ENCODE measurements at regions not wholly inside any gene's neighbourhood (a gene's known extent, or its start where the extent isn't known, plus 50 kb on each side); places are given as distances from the start of the nearest gene placed in this dataset.
A peak's percentile ranks its signal among the peaks of the same experiment; 100 is the strongest.

DNA sequence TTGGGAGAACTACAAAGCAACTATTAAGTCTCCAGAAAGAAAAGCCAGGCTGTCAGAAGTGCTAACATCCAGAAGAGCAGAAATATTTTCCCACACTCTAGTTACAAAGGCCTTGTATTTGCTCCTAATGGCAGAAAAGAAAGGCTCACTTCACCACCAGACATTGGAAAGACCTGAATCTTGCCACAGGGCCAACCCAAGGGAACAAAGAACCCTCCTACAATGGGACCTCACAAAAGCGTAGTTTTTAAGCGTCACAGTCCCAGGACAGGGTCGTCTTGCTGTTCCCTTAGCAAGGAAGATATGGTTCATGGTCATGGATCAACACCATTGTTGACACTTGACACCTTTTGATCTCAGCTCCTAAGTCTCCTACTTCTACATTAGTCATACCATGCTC is 119.1 kb downstream of the RPS29 start:
- no peak for DNase-seq (ENCODE audit: low read depth in 3 of 3, low spot score in 1 of 3)

DNA sequence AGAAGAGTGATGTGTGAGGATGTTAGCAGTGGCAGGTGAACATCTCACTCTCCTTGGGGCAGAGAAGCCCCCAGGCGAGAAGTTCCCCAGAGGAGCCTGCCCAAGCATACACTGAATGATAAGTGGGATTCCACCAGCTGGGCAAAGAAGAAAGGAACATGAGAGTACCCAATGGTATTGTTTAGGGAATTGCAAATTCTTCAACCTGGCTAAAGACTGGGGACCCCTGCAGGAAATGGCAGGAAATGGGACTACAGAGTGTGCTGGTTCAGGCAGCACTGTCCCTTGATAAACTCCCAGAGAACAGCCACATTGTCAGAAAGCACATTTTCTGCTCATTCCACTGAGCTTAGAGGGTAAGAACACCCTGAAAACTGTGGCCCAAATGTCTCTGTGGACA is 121.3 kb downstream of the RPS29 start:
- no peak for DNase-seq (ENCODE audit: low read depth in 3 of 3, low spot score in 1 of 3)

DNA sequence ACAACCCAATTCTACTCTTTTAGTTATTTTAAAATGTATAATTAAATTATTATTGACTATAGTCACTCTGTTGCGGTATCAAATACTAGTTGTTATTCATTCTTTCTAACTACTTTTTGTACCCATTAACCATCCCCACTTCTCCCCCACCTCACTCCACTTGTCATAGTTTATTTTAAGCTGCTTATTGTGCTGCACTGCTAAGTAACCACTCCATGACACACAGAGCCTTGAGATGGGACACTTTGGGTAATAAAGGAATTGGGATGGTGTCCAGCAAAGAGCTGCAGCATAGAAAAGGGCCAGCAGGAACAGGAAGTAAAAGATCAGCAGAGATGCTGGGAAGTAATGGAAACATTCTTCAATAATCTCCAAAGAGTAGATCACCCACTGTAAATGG is 123.0 kb downstream of the RPS29 start:
- DNase-seq (ENCODE audit: low read depth in 3 of 3, low spot score in 1 of 3) = no peak

DNA sequence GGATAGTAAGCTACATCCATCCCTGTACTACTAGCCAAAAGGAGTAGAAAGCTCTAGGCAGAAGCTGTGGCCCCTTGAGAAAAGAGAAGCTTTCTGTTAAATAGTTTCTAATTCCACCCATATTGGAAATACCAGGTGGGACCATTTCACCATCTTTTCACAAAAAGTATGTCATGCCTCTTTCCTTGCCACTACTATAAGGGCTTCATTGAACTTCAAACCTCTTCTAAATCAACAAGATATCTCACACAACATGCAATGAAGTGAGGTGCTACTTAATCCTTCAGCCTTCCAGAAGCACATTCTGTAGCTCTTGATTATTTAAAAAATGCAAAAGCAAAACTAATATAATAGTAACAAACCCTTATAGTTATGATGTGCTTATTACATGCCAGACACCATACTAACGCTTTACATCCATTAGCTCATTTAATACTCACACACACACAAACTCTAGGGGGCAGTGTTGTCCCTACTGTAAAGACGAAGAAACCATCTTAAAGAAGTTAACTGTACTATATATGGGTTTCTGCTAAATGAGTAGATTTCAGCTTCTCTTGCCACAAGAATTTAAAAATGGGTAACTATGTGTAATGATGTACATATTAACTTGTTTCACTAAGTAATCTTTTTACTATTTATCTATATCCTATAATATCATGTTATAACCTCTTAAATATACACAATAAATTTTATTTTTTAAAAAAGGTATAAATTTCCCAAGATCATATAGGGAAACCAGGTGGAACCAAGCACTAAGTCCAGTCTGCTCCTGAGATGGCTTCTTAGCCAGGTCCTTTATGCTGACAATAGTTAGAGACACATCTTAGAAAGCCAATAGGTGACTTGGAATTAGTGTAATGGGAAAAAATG is 124.4 kb downstream of the RPS29 start:
- peak; percentile 5 to 38 (median 8) for DNase-seq (ENCODE audit: low read depth in 3 of 3, low spot score in 1 of 3)

DNA sequence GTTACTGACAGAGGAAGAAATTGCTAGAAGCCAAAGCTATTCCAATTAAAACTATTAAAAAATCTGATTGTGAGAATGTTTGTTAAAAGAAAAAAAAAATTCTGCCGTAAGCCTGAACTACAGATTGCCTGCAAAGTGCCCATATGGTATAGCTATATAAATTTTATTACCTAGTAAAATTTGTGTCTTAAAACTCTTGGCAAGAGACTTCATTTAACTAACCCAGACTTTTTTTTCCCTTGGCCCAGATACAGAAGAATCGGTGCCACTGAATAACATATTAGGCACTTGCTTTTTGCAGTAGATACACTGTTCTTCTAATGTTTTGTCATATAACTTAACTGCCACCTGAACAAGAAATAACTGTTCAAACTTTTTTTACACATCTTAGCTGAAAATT is 125.5 kb downstream of the RPS29 start:
- DNase-seq (ENCODE audit: low read depth in 3 of 3, low spot score in 1 of 3) = no peak

DNA sequence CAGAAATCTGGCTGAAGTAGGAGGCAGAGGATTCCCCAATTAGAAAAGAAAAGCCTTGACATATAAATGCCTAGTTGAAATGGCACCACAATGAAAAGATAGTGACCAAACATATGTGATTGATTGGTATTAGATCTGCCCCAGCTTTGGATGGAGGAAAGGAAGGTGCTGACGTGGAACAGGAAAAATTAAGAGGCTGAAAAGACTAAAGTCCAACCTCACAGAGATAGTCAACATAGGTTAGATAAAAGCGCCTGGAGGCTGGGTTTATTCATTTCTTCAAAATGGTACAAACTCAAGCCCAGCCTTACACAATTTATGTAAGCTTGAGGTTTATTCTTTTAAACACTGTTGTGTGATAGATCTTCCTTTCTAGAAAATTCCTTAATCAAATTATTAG is 129.6 kb downstream of the RPS29 start:
- DNase-seq (ENCODE audit: low read depth in 3 of 3, low spot score in 1 of 3) = no peak

DNA sequence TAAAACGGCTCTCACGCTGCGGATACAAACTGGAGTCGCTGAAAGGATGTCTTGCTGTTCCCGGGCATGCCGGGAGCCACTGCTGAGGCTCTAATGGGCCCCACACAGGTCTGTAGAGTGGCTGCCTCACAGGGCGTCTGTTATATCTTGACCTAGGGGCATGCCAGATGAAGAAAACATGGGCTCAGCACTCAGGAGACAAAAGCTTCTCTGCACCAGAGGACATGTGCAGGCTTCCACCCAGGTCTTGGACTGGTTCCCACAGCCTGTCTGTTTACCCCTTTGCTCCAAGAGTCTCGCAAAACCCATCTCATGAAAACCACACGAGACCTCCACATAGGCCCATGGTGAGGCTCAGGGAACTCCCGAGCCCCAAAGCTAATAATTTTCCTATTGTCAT is 134.2 kb downstream of the RPS29 start:
- DNase-seq (ENCODE audit: low read depth in 3 of 3, low spot score in 1 of 3) = no peak

DNA sequence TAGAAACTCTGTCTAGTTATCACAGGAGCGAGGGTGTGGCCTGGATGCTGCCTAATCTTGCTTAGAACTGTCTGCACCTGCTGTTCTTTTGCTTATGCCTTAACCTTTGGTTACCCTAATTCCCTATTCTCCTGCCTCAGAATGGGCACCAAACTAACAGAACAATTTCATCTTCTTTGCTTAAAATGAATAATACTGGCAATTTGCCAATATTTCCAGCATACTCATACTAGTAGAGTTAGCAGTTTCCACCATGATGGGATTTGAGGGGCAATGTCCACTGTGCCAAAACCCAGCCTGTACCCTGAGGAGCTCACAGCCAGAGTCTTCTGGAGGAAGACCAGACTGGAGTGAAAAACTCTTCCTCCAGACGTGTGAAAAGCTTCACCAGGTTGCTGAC is 136.4 kb downstream of the RPS29 start:
- DNase-seq (ENCODE audit: low read depth in 3 of 3, low spot score in 1 of 3) = no peak

DNA sequence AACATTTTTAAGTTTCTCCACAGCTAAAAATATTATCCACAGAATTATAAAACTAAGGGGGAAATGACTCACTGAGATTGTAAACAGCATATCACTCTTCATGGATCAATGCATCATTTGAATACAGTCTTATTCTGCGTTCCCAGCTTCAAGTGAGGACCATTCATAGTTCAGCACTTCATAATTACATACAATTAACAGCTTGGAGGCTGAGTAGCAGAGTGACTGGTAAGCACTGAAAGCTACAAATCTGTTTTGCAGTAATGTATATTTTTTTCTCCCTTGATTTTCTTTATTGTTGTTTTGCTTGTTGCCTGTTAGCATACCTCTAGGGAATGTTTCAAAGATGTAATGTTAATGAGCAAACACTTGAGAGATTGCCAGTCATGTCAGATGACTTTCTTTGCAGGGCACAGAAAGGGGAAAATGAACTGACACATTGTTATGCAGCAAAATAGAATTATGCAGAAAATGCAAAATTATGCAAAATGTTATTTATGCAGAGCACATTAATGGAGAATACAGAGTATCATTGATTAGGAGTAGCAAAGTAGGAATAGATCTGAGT is 138.6 kb downstream of the RPS29 start:
- no peak for DNase-seq (ENCODE audit: low read depth in 3 of 3, low spot score in 1 of 3)

DNA sequence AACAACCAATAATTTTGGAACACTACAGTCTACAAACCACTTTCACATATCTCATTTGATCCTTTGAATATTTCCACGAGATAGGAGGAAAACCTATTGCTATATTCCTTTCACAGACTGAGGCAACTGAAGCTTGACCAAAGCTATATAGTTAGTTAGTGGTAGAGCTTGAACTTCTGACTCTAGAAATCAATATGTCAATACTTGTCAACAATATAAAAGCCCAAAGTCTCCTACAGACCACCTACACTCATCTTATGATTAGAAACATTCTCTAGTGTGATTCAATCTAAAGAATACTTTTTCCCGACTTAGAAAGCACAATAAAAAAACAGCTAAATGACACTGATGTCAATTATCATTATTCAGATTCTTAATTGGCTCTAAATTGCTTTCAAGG is 139.4 kb downstream of the RPS29 start:
- DNase-seq (ENCODE audit: low read depth in 3 of 3, low spot score in 1 of 3) = no peak

DNA sequence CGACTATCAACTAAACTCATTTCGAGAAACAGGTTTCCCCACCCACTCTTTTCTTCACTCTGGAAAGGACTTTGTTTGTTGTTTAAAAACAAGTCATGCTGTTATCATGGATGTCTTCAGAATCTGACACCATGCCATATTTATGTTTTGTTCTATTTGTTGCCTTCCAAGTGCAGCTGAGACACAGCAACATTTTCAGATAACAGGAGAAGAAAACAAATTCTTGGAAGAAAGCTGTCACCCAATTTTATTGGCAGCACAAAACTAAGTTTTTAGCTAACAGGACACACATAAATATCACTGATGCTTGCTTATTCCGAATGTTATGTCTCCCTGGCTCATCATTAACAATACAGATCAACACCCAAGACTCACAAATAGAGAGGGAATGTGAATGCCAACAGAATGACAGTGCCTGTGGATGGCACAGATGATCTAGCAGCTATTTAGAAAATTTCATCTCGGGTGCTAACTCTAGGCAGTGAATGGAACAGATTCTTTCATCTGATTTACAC is 147.9 kb downstream of the RPS29 start:
- no peak for DNase-seq (ENCODE audit: low read depth in 3 of 3, low spot score in 1 of 3)

DNA sequence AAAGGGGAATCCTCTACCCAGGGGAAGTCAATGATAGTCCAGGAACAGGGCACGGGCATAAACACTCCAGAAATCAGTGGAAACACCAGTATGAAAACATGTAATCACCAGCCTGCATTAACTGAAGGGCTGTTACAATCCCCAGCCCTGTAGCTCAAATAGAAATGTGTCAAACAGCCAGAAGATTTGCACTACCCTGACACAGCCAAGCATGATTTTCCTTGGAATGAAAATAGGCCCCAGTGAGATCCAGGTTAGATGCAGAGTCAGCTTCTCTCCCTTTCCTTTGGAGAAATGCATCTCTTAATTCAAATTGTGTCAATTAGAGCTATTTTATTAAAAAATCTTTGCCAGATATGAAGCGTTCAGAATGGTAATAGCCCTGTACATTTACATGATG is 158.1 kb downstream of the RPS29 start:
- no peak for DNase-seq (ENCODE audit: low read depth in 3 of 3, low spot score in 1 of 3)

DNA sequence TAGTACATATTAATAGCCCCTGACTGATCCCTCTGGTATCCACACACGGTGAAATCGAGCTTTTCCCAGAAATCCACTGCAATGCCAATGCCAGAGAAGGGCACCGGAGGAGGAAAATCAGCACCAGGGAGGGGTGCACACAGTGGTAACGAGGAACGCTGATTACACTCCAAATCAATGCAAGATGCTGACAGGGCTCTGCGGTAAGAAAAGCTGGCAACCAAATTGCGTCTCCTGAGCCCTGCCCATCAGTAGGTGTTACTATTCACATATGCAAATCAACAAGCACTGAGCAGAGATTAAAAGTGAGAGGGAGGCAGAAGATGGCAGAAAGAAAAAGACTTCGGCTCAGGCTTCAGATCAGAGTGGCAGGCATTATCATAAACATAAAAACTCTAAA is 159.1 kb downstream of the RPS29 start:
- DNase-seq (ENCODE audit: low read depth in 3 of 3, low spot score in 1 of 3) = no peak

DNA sequence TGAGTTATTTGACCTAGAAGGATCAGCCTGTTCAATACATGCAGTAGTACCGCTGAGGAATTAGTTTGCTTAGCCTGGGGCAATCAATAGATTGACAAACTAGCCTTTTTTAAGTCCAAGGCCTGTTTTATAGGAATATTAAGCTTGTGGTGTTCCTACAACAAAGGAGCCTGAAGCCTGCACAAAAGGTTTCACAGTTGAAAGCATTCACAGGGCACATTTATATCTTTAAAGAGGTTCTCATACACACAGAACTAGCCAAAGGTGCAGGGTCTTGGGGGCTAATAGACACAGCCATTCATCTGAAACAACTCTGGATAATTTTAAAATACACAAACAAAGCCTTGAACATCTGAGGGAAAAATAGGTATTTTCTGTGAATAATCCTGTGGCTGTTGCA is 160.3 kb downstream of the RPS29 start:
- DNase-seq (ENCODE audit: low read depth in 3 of 3, low spot score in 1 of 3) = no peak

DNA sequence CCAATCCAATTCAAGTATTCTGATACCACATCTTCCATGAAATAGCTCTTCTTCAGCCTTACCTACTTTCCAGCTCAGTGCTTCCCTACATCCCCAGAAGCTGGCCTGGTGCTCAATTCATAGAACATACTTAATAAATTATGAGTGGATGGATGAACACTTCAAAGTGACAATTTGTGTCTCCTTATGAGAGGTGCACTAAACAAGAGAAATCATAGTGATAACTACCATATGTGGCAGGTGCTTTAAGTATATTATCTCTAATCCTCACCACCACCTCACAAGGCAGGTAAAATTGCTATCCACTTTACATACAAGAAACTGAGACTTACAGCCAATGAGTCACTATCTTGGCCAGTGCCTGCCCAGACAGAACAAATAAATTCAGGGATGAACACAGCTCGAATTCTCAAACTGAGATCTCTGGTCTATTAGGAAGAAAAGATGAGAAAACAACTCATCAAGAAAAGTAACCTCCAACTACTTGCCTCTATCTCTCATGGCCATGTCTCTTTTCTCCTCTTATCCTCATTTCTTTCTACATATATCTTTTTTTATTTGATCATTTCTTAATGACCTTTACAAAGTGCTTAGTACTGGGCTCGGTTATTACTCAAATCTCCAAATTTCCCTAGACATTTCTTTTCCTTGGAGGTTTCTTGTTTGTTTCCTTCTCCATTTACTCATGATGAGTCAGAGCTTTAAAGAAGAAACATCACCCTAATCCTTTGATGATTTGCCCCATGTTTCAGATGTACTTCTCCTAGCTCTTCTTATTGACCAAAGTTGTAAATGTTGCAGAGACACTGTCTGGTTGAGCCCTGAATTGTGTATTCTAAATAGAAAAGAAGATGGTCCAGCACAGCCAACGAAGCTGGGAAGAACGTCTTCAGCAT is 161.5 kb downstream of the RPS29 start:
- DNase-seq (ENCODE audit: low read depth in 3 of 3, low spot score in 1 of 3) = no peak

DNA sequence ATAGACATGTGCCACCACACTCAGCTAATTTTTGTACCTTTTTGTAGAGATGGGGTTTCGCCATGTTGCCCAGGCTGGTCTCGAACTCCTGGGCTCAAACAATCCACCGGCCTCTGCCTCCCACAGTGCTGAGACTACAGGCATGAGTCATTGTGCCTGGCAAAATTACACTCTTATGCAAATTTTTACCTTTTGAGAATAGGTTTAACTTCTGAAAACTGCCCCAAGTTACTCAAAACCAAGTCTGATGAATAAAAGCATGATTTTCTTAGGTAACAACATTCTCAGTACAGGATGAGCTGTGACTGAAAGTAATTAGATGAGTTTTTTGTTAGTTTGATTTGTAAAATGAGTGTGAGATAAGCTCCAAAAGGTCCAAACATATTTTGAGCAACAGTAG is 166.0 kb downstream of the RPS29 start:
- no peak for DNase-seq (ENCODE audit: low read depth in 3 of 3, low spot score in 1 of 3)

DNA sequence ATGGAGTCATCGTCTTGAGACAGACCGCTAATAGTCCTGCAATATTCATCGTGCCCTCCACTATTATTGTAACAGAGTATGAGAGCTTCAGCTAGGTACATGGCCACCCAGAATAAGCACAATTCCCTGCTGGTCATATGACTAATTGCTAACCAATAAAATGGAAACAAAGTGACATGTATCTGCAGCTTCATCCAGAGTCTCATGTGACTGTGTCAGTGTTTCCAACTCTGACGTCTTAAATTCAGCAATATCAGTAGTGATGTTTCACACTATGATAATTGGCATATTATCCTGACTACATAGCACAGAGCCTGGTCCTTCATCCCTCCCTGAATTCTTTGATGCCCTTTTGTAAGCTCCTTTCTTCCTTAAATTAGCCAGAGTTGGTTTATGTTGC is 167.4 kb downstream of the RPS29 start:
- DNase-seq (ENCODE audit: low read depth in 3 of 3, low spot score in 1 of 3) = no peak

DNA sequence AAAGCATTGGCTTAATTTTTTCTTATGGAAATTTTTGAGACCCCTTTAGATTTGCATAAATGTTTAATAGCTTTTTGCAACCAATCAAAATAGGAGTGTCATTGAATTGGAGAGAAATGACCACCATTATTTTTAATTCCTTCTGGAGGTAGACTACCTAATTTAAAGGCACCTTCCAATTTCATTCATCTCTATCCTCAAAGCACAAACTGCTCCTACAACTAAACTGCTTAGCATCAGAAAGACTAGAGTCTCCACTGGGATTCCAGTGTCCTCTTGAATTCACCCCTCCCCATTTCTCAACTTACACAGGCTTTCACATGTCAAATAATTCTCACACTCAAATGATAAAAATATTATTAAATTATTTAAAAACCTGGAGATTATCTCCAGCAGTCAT is 168.4 kb downstream of the RPS29 start:
- DNase-seq (ENCODE audit: low read depth in 3 of 3, low spot score in 1 of 3) = no peak

DNA sequence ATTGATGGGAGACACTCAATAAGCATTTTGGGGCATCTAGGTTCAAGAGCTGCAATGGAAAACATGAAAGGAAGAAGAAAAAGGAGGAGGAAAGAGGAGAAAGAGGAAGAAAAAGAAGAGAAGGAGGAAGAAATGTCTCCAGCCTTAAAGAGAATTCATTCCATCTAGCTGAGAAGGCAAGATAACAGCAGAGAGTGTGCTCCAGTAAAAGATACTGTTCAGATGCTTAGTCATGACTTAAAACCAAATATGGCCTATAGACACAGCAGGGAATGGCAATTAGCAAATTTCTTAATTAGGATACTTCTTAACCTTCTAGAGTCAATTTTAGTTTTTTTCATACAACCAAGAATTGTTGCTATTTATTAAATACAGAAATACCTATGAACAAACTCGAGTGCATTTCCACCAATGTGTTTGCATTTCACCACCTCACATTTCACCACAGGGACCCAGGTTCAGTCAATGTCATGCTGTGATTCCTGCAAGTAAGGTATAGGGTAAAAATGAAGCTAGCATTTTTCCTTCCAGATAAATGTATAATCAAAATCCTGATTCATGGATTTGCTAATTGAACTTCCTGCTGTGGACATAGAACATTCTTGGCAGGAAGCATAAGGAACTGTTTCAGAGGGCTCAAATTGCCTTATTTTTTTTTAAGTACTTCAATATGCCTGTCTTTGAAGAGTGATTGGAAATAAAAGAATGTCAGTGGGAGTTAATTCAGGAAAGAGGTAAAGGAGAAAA is 177.8 kb downstream of the RPS29 start:
- no peak for DNase-seq (ENCODE audit: low read depth in 3 of 3, low spot score in 1 of 3)

DNA sequence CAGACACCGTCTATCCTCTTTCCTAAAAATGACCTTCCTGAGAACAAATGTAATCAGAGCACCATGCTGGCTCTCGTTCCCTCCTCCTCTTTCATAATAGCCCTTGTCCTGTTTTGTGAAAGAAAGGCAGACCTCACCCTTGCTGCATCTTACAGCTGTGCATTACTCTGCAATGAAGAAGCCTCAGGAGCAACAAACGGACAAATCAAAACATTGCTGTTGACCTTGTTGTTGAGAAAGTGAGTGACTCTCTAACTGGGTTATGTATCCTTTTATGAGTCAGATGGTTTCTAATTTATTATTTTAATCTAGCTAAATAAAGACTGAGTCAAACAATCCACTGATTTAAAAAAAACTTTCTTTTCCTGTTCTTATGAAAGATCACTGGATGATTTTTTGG is 180.9 kb downstream of the RPS29 start:
- DNase-seq (ENCODE audit: low read depth in 3 of 3, low spot score in 1 of 3) = no peak

DNA sequence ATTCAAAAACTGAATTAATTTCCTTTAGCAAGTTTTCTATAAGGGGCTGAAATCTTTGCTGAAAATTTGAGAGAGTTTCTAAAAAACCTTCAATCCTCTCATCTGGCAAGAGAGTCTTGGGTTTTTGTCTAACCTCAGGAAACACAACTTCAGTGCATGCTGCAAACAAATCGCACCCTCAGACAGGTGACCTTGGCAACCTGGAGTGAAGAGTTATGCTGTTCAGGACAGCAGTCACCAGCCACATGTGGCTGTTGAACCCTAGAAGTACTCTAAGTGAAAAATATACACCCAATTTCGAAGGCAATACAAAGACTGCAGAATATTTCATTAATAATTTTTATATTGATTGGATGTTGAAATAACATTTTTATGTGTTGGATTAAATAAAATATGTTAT is 184.8 kb downstream of the RPS29 start:
- DNase-seq (ENCODE audit: low read depth in 3 of 3, low spot score in 1 of 3) = no peak

All from stimulated activated CD4-positive, alpha-beta T cell treated with anti-CD3 and anti-CD28 coated beads, TNF-alpha, amount 100 ng/mL, for 1 hour (primary cell).